HEK293 (cell line): ENCODE measurements at regions not wholly inside any gene's neighbourhood (a gene's known extent, or its start where the extent isn't known, plus 50 kb on each side); places are given as distances from the start of the nearest gene placed in this dataset.

Source experiments
- CTCF ChIA-PET: fragments of 350-600 bp; formaldehyde crosslinking; extraction: SDS; loops from one replicate; lab custom pipeline; 2021; ENCODE audit warnings: antibody characterized with exemption; lab: Yijun Ruan, JAX
- POLR2A ChIA-PET: fragments of 300-600 bp; formaldehyde crosslinking; extraction: SDS; loops from one replicate; lab custom pipeline; 2020; ENCODE audit warnings: antibody characterized with exemption, inconsistent platforms; lab: Yijun Ruan, JAX
- H3K27ac ChIP-seq: fragments of 200-500 bp; sonication (Bioruptor generic); 2 replicates; pipeline ENCODE4 v1.5.1; 2014; ENCODE audit warnings: low read depth, low read length, control low read depth, inconsistent platforms; ENCODE audit errors: extremely low read depth
- H3K36me3 ChIP-seq, 2 experiments: fragments of 200-500 bp in 1 of 2; sonication (Bioruptor generic) in 1 of 2; 1 replicate in 1 of 2; 2 replicates in 1 of 2; pipeline ENCODE4 v1.5.1; 2014 to 2017; ENCODE audit warnings: inconsistent platforms in 2 of 2, low read length in 2 of 2; ENCODE audit not compliant: control insufficient read depth in 2 of 2, insufficient read depth in 1 of 2
- H3K4me1 ChIP-seq: fragments of 200-500 bp; sonication (Bioruptor generic); 2 replicates; pipeline ENCODE4 v1.5.1; 2014; ENCODE audit warnings: mild to moderate bottlenecking, low read length, inconsistent platforms; ENCODE audit not compliant: control insufficient read depth, insufficient read depth
- H3K4me3 ChIP-seq: 2 replicates; pipeline ENCODE4 v1.5.1; 2011; ENCODE audit warnings: low read depth, mild to moderate bottlenecking, control low read depth, low read length, moderate library complexity
- H3K9me3 ChIP-seq: fragments of 200-500 bp; sonication (Bioruptor generic); 2 replicates; pipeline ENCODE4 v1.5.1; 2014; ENCODE audit warnings: low read depth, low read length, inconsistent platforms; ENCODE audit not compliant: control insufficient read depth, insufficient read depth
- KLF7 ChIP-seq: fragments of 450-650 bp; formaldehyde crosslinking; IDR thresholded peaks from 2 replicates; pipeline ENCODE4 v1.5.1; 2016; ENCODE audit warnings: missing biosample characterization, missing genetic modification characterization, borderline replicate concordance
- MEIS1 ChIP-seq: sonication (generic); formaldehyde crosslinking; IDR thresholded peaks from 2 replicates; pipeline ENCODE4 v1.8.1; 2022; ENCODE audit warnings: missing genetic modification reagents, mild to moderate bottlenecking, borderline replicate concordance
- MZF1 ChIP-seq: fragments of 450-650 bp; formaldehyde crosslinking; IDR thresholded peaks from 2 replicates; pipeline ENCODE4 v1.5.1; 2017; ENCODE audit warnings: missing biosample characterization, missing genetic modification characterization, borderline replicate concordance
- TRIM28 ChIP-seq: IDR thresholded peaks from 2 replicates; pipeline ENCODE4 v1.6.1; 2011; ENCODE audit warnings: low read length, control low read depth, borderline replicate concordance
- ZBTB49 ChIP-seq: fragments of 450-650 bp; formaldehyde crosslinking; IDR thresholded peaks from 2 replicates; pipeline ENCODE4 v1.5.1; 2016; ENCODE audit warnings: missing biosample characterization, missing genetic modification characterization, low read depth
- ZNF121 ChIP-seq: fragments of 450-650 bp; formaldehyde crosslinking; IDR thresholded peaks from 2 replicates; pipeline ENCODE4 v1.5.1; 2016; ENCODE audit warnings: missing biosample characterization, missing genetic modification characterization
- ZNF132 ChIP-seq: fragments of 450-650 bp; formaldehyde crosslinking; IDR thresholded peaks from 2 replicates; pipeline ENCODE4 v1.5.1; 2017; ENCODE audit warnings: missing biosample characterization, missing genetic modification characterization, borderline replicate concordance
- ZNF366 ChIP-seq: fragments of 450-650 bp; formaldehyde crosslinking; conservative IDR thresholded peaks from 2 replicates; pipeline ENCODE4 v1.5.1; 2016; ENCODE audit warnings: missing biosample characterization, missing genetic modification characterization
- ZNF391 ChIP-seq: fragments of 450-650 bp; formaldehyde crosslinking; IDR thresholded peaks from 2 replicates; pipeline ENCODE4 v1.5.1; 2016; ENCODE audit warnings: low read depth, missing biosample characterization, missing genetic modification characterization, borderline replicate concordance
- ZNF544 ChIP-seq: fragments of 450-650 bp; formaldehyde crosslinking; IDR thresholded peaks from 2 replicates; pipeline ENCODE4 v1.5.0; 2017; ENCODE audit warnings: missing biosample characterization, missing genetic modification characterization
- ZNF585B ChIP-seq: fragments of 450-650 bp; formaldehyde crosslinking; IDR thresholded peaks from 2 replicates; pipeline ENCODE4 v1.5.1; 2016; ENCODE audit warnings: missing biosample characterization, missing genetic modification characterization
- ZNF624 ChIP-seq: fragments of 450-650 bp; formaldehyde crosslinking; IDR thresholded peaks from 2 replicates; pipeline ENCODE4 v1.5.1; 2017; ENCODE audit warnings: missing biosample characterization, missing genetic modification characterization
- ZNF677 ChIP-seq: fragments of 450-650 bp; IDR thresholded peaks from 2 replicates; pipeline ENCODE4 v1.5.0; 2018; ENCODE audit warnings: missing biosample characterization, mild to moderate bottlenecking, missing genetic modification characterization, moderate library complexity
- ZNF707 ChIP-seq: fragments of 450-650 bp; formaldehyde crosslinking; IDR thresholded peaks from 2 replicates; pipeline ENCODE4 v1.5.1; 2016; ENCODE audit warnings: missing biosample characterization, missing genetic modification characterization
- TF ChIP-seq, protein P1 (sequence below): fragments of 450-650 bp; formaldehyde crosslinking; IDR thresholded peaks from 2 replicates; pipeline ENCODE4 v1.5.1; 2016; ENCODE audit warnings: missing biosample characterization, missing genetic modification characterization
- TF ChIP-seq, protein P2 (sequence below): fragments of 450-650 bp; formaldehyde crosslinking; IDR thresholded peaks from 2 replicates; pipeline ENCODE4 v1.5.1; 2016; ENCODE audit warnings: missing biosample characterization, missing genetic modification characterization
- TF ChIP-seq, protein P3 (sequence below): fragments of 450-650 bp; formaldehyde crosslinking; conservative IDR thresholded peaks from 2 replicates; pipeline ENCODE4 v1.5.1; 2016; ENCODE audit warnings: low read depth, missing biosample characterization, missing genetic modification characterization

DNA sequence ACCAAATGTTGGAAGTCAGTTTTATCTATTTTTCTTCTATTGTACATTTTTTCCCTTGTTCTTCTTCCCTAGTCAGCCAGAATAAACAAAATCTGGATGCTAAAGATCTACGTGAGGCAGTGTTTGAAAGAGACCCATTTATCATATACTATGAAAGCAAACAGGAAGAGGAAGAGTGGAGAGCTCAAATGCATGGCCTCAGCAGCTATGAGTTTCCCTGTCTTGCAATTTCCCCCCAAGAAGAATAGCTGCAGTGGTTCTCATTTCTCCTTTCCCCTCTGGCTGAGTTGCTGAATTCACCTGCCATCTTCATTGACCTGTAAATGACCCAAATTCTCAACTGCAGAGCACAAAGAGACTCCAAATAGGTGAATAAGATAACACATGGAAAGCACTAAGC, 347.1 kb upstream of the NRP1 start (continued):
- TF ChIP-seq ZNF585B (tag by site-specific recombination) = no peak
- no peak for TF ChIP-seq ZNF707 (tag by site-specific recombination)
- TF ChIP-seq ZNF677 = no peak
- no peak for TF ChIP-seq ZNF366 (tag by site-specific recombination)
- TF ChIP-seq ZNF624 = no peak
- TF ChIP-seq, protein P1, sequence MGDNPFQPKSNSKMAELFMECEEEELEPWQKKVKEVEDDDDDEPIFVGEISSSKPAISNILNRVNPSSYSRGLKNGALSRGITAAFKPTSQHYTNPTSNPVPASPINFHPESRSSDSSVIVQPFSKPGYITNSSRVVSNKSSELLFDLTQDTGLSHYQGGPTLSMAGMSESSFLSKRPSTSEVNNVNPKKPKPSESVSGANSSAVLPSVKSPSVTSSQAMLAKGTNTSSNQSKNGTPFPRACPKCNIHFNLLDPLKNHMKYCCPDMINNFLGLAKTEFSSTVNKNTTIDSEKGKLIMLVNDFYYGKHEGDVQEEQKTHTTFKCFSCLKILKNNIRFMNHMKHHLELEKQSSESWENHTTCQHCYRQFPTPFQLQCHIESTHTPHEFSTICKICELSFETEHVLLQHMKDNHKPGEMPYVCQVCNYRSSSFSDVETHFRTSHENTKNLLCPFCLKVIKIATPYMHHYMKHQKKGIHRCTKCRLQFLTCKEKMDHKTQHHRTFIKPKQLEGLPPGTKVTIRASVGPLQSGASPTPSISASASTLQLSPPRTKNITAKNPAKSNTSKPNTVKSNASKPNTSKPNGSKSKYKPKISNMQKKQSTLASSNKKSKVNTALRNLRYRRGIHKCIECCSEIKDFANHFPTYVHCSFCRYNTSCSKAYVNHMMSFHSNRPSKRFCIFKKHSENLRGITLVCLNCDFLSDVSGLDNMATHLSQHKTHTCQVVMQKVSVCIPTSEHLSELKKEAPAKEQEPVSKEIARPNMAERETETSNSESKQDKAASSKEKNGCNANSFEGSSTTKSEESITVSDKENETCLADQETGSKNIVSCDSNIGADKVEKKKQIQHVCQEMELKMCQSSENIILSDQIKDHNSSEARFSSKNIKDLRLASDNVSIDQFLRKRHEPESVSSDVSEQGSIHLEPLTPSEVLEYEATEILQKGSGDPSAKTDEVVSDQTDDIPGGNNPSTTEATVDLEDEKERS (tag by site-specific recombination) = no peak
- no peak for TF ChIP-seq MEIS1 (CRISPR knock-in tag)
- TF ChIP-seq ZBTB49 (tag by site-specific recombination) = no peak
- TF ChIP-seq, protein P2, sequence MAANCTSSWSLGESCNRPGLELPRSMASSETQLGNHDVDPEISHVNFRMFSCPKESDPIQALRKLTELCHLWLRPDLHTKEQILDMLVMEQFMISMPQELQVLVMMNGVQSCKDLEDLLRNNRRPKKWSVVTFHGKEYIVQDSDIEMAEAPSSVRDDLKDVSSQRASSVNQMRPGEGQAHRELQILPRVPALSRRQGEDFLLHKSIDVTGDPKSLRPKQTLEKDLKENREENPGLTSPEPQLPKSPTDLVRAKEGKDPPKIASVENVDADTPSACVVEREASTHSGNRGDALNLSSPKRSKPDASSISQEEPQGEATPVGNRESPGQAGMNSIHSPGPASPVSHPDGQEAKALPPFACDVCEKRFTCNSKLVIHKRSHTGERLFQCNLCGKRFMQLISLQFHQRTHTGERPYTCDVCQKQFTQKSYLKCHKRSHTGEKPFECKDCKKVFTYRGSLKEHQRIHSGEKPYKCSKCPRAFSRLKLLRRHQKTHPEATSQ (tag by site-specific recombination) = no peak
- no peak for TF ChIP-seq ZNF544

GRCh38 chr10:33680036-33680435, 345.6 kb upstream of the NRP1 start:
- Histone ChIP-seq H3K27ac (no peak overlapping the region), H3K36me3 (no peaks in the 10 kb centered on the region), H3K9me3 (no peaks in the 10 kb centered on the region), H3K4me3 (no peak overlapping the region), H3K4me1 (no peaks in the 10 kb centered on the region)
- TF ChIP-seq KLF7 (tag by site-specific recombination) (no peak), ZNF391 (no peak), ZNF121 (no peak), TRIM28 (no peak)
- ChIA-PET CTCF (no interaction called here), POLR2A (no interaction called here)

DNA sequence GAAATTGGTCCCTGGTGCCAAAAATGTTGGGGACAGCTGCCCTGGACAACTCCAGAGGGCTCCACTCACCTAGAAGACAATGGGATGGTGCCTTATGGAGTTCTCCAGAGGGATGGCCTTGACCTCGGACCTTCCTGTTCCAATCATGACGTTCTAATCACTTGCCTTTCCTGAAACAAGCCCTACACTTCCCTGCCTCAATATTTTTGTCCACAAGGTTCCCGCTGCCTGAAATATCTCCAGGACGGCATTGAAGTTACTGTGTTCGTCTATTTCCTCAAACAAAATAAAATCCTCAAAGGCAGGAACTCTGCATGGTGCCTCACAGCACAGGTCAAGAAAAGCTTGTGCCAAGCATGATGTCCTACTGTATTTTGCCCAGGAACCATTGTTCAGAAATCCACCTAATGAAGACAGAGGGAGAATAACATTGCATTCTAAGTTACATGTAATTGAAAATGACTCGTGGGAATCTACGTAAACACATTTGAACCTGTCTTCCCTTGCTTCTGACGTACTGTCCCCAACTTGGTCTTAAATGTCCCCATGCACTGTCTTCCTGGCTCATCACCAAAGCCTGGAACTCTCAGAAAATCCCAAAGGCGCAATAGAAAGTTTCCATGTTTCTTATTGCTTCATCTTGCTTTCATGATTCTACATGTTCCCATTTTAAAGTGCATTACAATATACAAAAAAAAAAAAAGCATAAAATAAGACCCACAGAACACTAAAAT, 342.3 kb upstream of the NRP1 start:
- Histone ChIP-seq H3K4me3 (no peak overlapping the region), H3K36me3 (no peaks in the 10 kb centered on the region), H3K4me1 (no peaks in the 10 kb centered on the region), H3K27ac (no peak overlapping the region), H3K9me3 (no peaks in the 10 kb centered on the region)
- POLR2A ChIA-PET = no interaction called here
- CTCF ChIA-PET = no interaction called here
- no peak for TF ChIP-seq MZF1 (tag by site-specific recombination)
- TF ChIP-seq, protein P3, sequence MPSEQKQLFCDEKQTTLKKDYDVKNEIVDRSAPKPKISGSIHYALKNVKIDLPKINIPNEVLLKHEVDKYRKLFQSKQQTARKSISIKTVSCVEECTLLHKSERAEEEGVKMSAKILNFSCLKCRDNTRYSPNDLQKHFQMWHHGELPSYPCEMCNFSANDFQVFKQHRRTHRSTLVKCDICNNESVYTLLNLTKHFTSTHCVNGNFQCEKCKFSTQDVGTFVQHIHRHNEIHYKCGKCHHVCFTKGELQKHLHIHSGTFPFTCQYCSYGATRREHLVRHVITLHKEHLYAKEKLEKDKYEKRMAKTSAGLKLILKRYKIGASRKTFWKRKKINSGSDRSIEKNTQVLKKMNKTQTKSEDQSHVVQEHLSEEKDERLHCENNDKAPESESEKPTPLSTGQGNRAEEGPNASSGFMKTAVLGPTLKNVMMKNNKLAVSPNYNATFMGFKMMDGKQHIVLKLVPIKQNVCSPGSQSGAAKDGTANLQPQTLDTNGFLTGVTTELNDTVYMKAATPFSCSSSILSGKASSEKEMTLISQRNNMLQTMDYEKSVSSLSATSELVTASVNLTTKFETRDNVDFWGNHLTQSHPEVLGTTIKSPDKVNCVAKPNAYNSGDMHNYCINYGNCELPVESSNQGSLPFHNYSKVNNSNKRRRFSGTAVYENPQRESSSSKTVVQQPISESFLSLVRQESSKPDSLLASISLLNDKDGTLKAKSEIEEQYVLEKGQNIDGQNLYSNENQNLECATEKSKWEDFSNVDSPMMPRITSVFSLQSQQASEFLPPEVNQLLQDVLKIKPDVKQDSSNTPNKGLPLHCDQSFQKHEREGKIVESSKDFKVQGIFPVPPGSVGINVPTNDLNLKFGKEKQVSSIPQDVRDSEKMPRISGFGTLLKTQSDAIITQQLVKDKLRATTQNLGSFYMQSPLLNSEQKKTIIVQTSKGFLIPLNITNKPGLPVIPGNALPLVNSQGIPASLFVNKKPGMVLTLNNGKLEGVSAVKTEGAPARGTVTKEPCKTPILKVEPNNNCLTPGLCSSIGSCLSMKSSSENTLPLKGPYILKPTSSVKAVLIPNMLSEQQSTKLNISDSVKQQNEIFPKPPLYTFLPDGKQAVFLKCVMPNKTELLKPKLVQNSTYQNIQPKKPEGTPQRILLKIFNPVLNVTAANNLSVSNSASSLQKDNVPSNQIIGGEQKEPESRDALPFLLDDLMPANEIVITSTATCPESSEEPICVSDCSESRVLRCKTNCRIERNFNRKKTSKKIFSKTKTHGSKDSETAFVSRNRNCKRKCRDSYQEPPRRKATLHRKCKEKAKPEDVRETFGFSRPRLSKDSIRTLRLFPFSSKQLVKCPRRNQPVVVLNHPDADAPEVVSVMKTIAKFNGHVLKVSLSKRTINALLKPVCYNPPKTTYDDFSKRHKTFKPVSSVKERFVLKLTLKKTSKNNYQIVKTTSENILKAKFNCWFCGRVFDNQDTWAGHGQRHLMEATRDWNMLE (tag by site-specific recombination) = no peak
- no peak for TF ChIP-seq ZNF132
